Activated CD8-positive, alpha-beta memory T cell treated with anti-CD3 and anti-CD28 coated beads, Interleukin-2, amount 50 U/mL, for 48 hours (primary cell): ENCODE measurements at regions not wholly inside any gene's neighbourhood (a gene's known extent, or its start where the extent isn't known, plus 50 kb on each side); places are given as distances from the start of the nearest gene placed in this dataset.

Experiments used
- DNase-seq: peaks from one replicate; pipeline ENCODE4 v3.0.0-alpha.2; 2020

- DNase-seq: no peak
These were observed 295.5 kb downstream of the IRX1 start for GRCh38 chr5:3891113-3891512.

GRCh38 chr5:3893527-3893926 is 297.9 kb downstream of the IRX1 start:
- no peak for DNase-seq

- no peak for DNase-seq
These were observed 298.3 kb downstream of the IRX1 start for GRCh38 chr5:3893975-3894374.

- DNase-seq: no peak
These were observed 300.5 kb downstream of the IRX1 start for GRCh38 chr5:3896098-3896497.

GRCh38 chr5:3899093-3899492 is 303.5 kb downstream of the IRX1 start:
- no peak for DNase-seq

- no peak for DNase-seq
These were observed 309.0 kb downstream of the IRX1 start for GRCh38 chr5:3904584-3904983.

GRCh38 chr5:3905031-3905430 is 309.4 kb downstream of the IRX1 start:
- DNase-seq: no peak

GRCh38 chr5:3905521-3905920 is 309.9 kb downstream of the IRX1 start:
- no peak for DNase-seq

- DNase-seq: no peak
These were observed 315.5 kb downstream of the IRX1 start for GRCh38 chr5:3911111-3911510.

GRCh38 chr5:3911773-3912172 is 316.1 kb downstream of the IRX1 start:
- no peak for DNase-seq

- no peak for DNase-seq
These were observed 317.2 kb downstream of the IRX1 start for GRCh38 chr5:3912790-3913189.

- DNase-seq: no peak
These were observed 317.6 kb downstream of the IRX1 start for GRCh38 chr5:3913279-3913678.

GRCh38 chr5:3925022-3925421 is 329.4 kb downstream of the IRX1 start:
- DNase-seq: no peak

- no peak for DNase-seq
These were observed 330.3 kb downstream of the IRX1 start for GRCh38 chr5:3925935-3926334.

- DNase-seq: no peak
These were observed 334.2 kb downstream of the IRX1 start for GRCh38 chr5:3929799-3930198.

GRCh38 chr5:3931976-3932375 is 336.3 kb downstream of the IRX1 start:
- DNase-seq: no peak

- no peak for DNase-seq
These were observed 337.9 kb downstream of the IRX1 start for GRCh38 chr5:3933536-3933935.

- no peak for DNase-seq
These were observed 338.3 kb downstream of the IRX1 start for GRCh38 chr5:3933966-3934365.

- DNase-seq: no peak
These were observed 348.2 kb downstream of the IRX1 start for GRCh38 chr5:3943859-3944258.

GRCh38 chr5:3944930-3945329 is 349.3 kb downstream of the IRX1 start:
- DNase-seq: no peak

GRCh38 chr5:3948838-3949237 is 353.2 kb downstream of the IRX1 start:
- DNase-seq: no peak

- no peak for DNase-seq
These were observed 358.6 kb downstream of the IRX1 start for GRCh38 chr5:3954199-3954598.

GRCh38 chr5:3954633-3955032 is 359.0 kb downstream of the IRX1 start:
- no peak for DNase-seq

- no peak for DNase-seq
These were observed 362.0 kb downstream of the IRX1 start for GRCh38 chr5:3957658-3958057.

- DNase-seq: no peak
These were observed 362.8 kb downstream of the IRX1 start for GRCh38 chr5:3958389-3958788.

GRCh38 chr5:3962113-3962512 is 366.5 kb downstream of the IRX1 start:
- DNase-seq: no peak
